ENCODE measurements at regions not wholly inside any gene's neighbourhood (a gene's known extent, or its start where the extent isn't known, plus 50 kb on each side); places are given as distances from the start of the nearest gene placed in this dataset.

- peaks cover 0 to 4% of the 10 kb centered on the region in 2 experiments for H4K20me1 ChIP-seq (replicated peaks in 1 of 2; ENCODE audit: control insufficient read depth in 1 of 2, insufficient read depth in 2 of 2, low read length in 2 of 2)
- CTCF ChIA-PET (ENCODE audit: partially characterized antibody), result interaction anchor here (0.6 to 5.8 kb wide), 12 partner anchors 8 to 257 kb away, joined by 3 to 35 read pairs (median 6); no protein-coding TSS in a partner anchor
- TF ChIP-seq GABPA (IDR thresholded peaks at IDR 0.05; ENCODE audit: borderline replicate concordance, insufficient read depth, low read length) (no peak), BRCA1 (IDR thresholded peaks at IDR 0.05; ENCODE audit: low read depth, low read length) (no peak), SP4 (IDR thresholded peaks at IDR 0.05; ENCODE audit: low read length) (no peak), CHD2 (IDR thresholded peaks at IDR 0.05; ENCODE audit: low read length) (no peak), PHF8 (conservative IDR thresholded peaks at IDR 0.05; ENCODE audit: low read depth, low read length) (no peak), JUND (IDR thresholded peaks at IDR 0.05; ENCODE audit: low read length) (no peak), POLR2AphosphoS5 (IDR thresholded peaks at IDR 0.05; ENCODE audit: low read depth, low read length) (no peak), BCL11A (IDR thresholded peaks at IDR 0.05; ENCODE audit: low read depth in 2 of 2, low read length in 2 of 2) (no peak), TCF12 (IDR thresholded peaks at IDR 0.05; ENCODE audit: low read depth, low read length) (no peak), SIN3A (conservative IDR thresholded peaks at IDR 0.05 in 1 of 2, IDR thresholded peaks at IDR 0.05 in 1 of 2; ENCODE audit: low read depth in 1 of 2, low read length in 2 of 2) (no peak), NRF1 (IDR thresholded peaks at IDR 0.05; ENCODE audit: low read depth, low read length) (no peak), POU5F1 (IDR thresholded peaks at IDR 0.05; ENCODE audit: low read depth, low read length) (no peak), BACH1 (IDR thresholded peaks at IDR 0.05; ENCODE audit: low read length) (no peak), TAF7 (optimal IDR thresholded peaks at IDR 0.05; ENCODE audit: borderline replicate concordance, low read depth, low read length) (no peak)
Measured at GRCh38 chr3:14252321-14253021, 73.9 kb downstream of the LSM3 start.

More at GRCh38 chr3:14252321-14253021, 73.9 kb downstream of the LSM3 start:
- H3K4me1 ChIP-seq (replicated peaks in 1 of 4; ENCODE audit: control insufficient read depth in 3 of 4, insufficient read depth in 4 of 4, low read length in 3 of 4), result peaks cover 0 to 7% (median 0%) of the 10 kb centered on the region in 4 experiments; a peak in 1 of 7 replicates
- FAIRE-seq, result no peak
- peaks cover 13% of the 10 kb centered on the region; the same call in 1 of the 2 replicates for H3K23me2 ChIP-seq (ENCODE audit: low read depth, low read length)
- no peak overlapping the region for H2BK5ac ChIP-seq (ENCODE audit: low read depth, low read length)
- no peak overlapping the region for H4K91ac ChIP-seq (replicated peaks; ENCODE audit: insufficient read length, low read length)
- H3K36me3 ChIP-seq (ENCODE audit: control insufficient read depth in 2 of 4, insufficient read depth in 4 of 4, low read length in 3 of 4), result no peaks in the 10 kb centered on the region
- H3K9ac ChIP-seq (replicated peaks in 1 of 4; ENCODE audit: extremely low read depth in 1 of 4, low read depth in 3 of 4, low read length in 3 of 4), result no peak overlapping the region
- peaks cover 0 to 4% (median 1%) of the 10 kb centered on the region in 4 experiments; a peak in 2 of 7 replicates for H3K27me3 ChIP-seq (replicated peaks in 1 of 4; ENCODE audit: control insufficient read depth in 3 of 4, extremely low read depth in 1 of 4, insufficient read depth in 3 of 4, low read length in 3 of 4)
- no peak overlapping the region for H3K18ac ChIP-seq (ENCODE audit: extremely low read depth, low read length)
- no peaks in the 10 kb centered on the region for H3K79me2 ChIP-seq (ENCODE audit: control insufficient read depth in 1 of 2, insufficient read depth in 2 of 2, low read length in 2 of 2)
- DNase-seq (ENCODE audit: low read depth in 1 of 2, low spot score in 2 of 2), result no peak
- no peak overlapping the region for H2AFZ ChIP-seq (ENCODE audit: low read length)
- no peaks in the 10 kb centered on the region for H3K79me1 ChIP-seq (ENCODE audit: low read depth, low read length)
- H3K27ac ChIP-seq (ENCODE audit: low read depth, low read length), result no peak overlapping the region
- no peak overlapping the region for H4K5ac ChIP-seq (ENCODE audit: insufficient read length, low read depth, low read length)
- H3K4me3 ChIP-seq (ENCODE audit: extremely low read depth in 1 of 4, insufficient read depth in 2 of 4, low read depth in 3 of 4, low read length in 4 of 4), result no peak overlapping the region
- H2AK5ac ChIP-seq (ENCODE audit: low read depth, low read length), result no peak overlapping the region
- H3K4me2 ChIP-seq (ENCODE audit: insufficient read depth in 1 of 2, low read depth in 2 of 2, low read length in 2 of 2), result no peak overlapping the region
- no peaks in the 10 kb centered on the region for H3K9me3 ChIP-seq (ENCODE audit: insufficient read depth in 2 of 2, low read depth in 1 of 2, low read length in 1 of 2)
- no peak overlapping the region for H3K56ac ChIP-seq (replicated peaks; ENCODE audit: insufficient read length, low read depth, low read length)
- H3K4ac ChIP-seq (replicated peaks; ENCODE audit: insufficient read length, low read depth, low read length), result no peak overlapping the region
- H3K23ac ChIP-seq (ENCODE audit: insufficient read length), result no peak overlapping the region
- H4K8ac ChIP-seq (ENCODE audit: extremely low read depth, insufficient read depth, low read length), result no peak overlapping the region; the same call in 1 of the 2 replicates
- H2BK20ac ChIP-seq (ENCODE audit: low read length), result no peak overlapping the region
- no peak overlapping the region for H2BK12ac ChIP-seq (ENCODE audit: low read depth, low read length)
- no peak overlapping the region for H2BK120ac ChIP-seq (replicated peaks; ENCODE audit: low read depth, low read length)
- no peak overlapping the region for H2BK15ac ChIP-seq (ENCODE audit: low read length)
- 84% methylated on average over 10 of the region's 11 CpGs; no CpG with 5 or more reads in 1 of the 2 experiments for WGBS, 2 experiments (ENCODE audit: extremely low coverage in 1 of 2, insufficient coverage in 1 of 2, insufficient read length in 1 of 2, insufficient replicate concordance in 2 of 2, low coverage in 1 of 2, low lambda C conversion rate in 2 of 2, missing lambda C conversion rate in 1 of 2)
- no peak overlapping the region for H3K14ac ChIP-seq (ENCODE audit: insufficient read length)
- POLR2A ChIA-PET (ENCODE audit: partially characterized antibody), result interaction anchor here (1.0 kb wide), 1 partner anchor 13 kb away, joined by 3 read pairs; no protein-coding TSS in a partner anchor

Data from H1 (cell line).